Activated B cell treated with CpG ODN at 0.5 μM for 24 hours (primary cell): ENCODE measurements at regions not wholly inside any gene's neighbourhood (a gene's known extent, or its start where the extent isn't known, plus 50 kb on each side); places are given as distances from the start of the nearest gene placed in this dataset.

Experiments
- ATAC-seq: fragments of 200-7000 bp; cut with Tn5 transposase; one replicate; pipeline ENCODE4 v1.10.0; 2021; ENCODE audit warnings: low read depth, mild to moderate bottlenecking, moderate library complexity
- CTCF ChIA-PET: fragments of 350-600 bp; sonication (Branson Sonifier 250); formaldehyde crosslinking; loops from one replicate; lab custom pipeline; 2021; ENCODE audit warnings: antibody characterized with exemption; lab: Charles Lee
- POLR2A ChIA-PET: fragments of 350-600 bp; sonication (Branson Sonifier 250); formaldehyde crosslinking; loops from one replicate; lab custom pipeline; 2021; ENCODE audit warnings: antibody characterized with exemption; lab: Charles Lee
- DNase-seq: peaks from one replicate; pipeline ENCODE4 v3.0.0; 2022
- H3K27ac Mint-ChIP-seq: one replicate; pipeline ENCODE4 v1.8.0; 2020; ENCODE audit warnings: mixed read lengths
- H3K27me3 Mint-ChIP-seq: one replicate; pipeline ENCODE4 v1.8.0; 2021; ENCODE audit warnings: mixed read lengths
- H3K36me3 Mint-ChIP-seq: one replicate; pipeline ENCODE4 v1.8.0; 2021; ENCODE audit warnings: low read depth, mixed read lengths
- H3K4me1 Mint-ChIP-seq: one replicate; pipeline ENCODE4 v1.8.0; 2021; ENCODE audit warnings: mixed read lengths
- H3K4me3 Mint-ChIP-seq: one replicate; pipeline ENCODE4 v1.8.0; 2020; ENCODE audit warnings: mild to moderate bottlenecking, mixed read lengths
- H3K9me3 Mint-ChIP-seq: one replicate; pipeline ENCODE4 v1.8.0; 2020; ENCODE audit warnings: mixed read lengths
- intact Hi-C: fragments of 100-400 bp; cut with micrococcal nuclease; formaldehyde crosslinking; loops from one replicate; pipeline ENCODE4 v1.15.1; 2024
- TF ChIP-seq, protein P1 (sequence below): fragments of 200-600 bp; IDR thresholded peaks from one replicate; pipeline ENCODE4 v1.8.0; 2022; ENCODE audit warnings: antibody characterized with exemption, mild to moderate bottlenecking

DNA sequence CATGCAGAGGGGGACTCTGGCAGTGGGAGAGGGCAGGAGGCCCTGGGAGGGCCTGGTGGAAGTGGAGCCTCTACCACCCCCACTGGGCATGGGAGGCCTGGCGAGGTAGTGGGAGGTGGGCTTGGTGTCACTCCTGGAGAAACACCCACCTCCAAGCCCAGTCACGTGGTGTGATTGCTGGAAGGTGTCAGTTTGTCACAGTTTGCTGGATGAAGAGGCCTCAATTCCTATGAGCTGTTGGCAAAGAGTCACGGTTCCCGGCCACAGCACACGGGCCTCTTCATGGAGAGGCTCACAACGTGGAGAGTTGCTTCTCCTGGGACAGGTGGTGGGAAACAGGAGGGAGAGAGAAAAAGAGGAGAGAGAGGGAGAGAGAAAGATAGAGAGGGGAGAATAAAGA lies 684.1 kb upstream of the ARGLU1 start:
- peaks cover 2% of the 10 kb centered on the region for H3K9me3 Mint-ChIP-seq
- ATAC-seq (no peak), DNase-seq (no peak)
- H3K4me1 Mint-ChIP-seq: no peaks in the 10 kb centered on the region
- intact Hi-C loops: no loop called here
- POLR2A ChIA-PET: no interaction called here
- no peak overlapping the region for H3K27ac Mint-ChIP-seq
- H3K36me3 Mint-ChIP-seq: no peaks in the 10 kb centered on the region
- CTCF ChIA-PET: no interaction called here
- no peaks in the 10 kb centered on the region for H3K27me3 Mint-ChIP-seq
- H3K4me3 Mint-ChIP-seq: no peak overlapping the region
- TF ChIP-seq, protein P1, sequence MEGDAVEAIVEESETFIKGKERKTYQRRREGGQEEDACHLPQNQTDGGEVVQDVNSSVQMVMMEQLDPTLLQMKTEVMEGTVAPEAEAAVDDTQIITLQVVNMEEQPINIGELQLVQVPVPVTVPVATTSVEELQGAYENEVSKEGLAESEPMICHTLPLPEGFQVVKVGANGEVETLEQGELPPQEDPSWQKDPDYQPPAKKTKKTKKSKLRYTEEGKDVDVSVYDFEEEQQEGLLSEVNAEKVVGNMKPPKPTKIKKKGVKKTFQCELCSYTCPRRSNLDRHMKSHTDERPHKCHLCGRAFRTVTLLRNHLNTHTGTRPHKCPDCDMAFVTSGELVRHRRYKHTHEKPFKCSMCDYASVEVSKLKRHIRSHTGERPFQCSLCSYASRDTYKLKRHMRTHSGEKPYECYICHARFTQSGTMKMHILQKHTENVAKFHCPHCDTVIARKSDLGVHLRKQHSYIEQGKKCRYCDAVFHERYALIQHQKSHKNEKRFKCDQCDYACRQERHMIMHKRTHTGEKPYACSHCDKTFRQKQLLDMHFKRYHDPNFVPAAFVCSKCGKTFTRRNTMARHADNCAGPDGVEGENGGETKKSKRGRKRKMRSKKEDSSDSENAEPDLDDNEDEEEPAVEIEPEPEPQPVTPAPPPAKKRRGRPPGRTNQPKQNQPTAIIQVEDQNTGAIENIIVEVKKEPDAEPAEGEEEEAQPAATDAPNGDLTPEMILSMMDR: no peak

DNA sequence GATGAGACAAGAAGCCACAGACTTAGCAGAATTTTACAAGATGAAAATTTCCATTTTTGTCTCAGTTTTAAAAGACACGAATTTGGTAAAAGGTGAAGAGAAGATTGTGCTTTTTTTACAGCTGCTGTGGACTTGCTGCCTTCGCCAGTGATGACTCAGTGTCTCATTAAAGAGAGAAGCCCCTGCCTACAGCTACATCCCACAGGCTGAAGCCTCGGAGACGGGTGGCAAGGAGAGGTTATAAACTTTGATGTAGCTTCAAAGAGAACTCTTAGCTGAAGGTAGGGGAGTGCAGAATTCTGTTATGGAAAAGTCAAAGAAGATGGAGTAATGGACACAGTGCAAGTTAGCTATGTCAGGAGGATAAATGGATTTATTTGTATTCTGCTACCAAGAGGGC lies 683.4 kb upstream of the ARGLU1 start:
- peaks cover 2% of the 10 kb centered on the region for H3K9me3 Mint-ChIP-seq
- H3K27ac Mint-ChIP-seq: no peak overlapping the region
- TF ChIP-seq, protein P1: no peak
- H3K4me1 Mint-ChIP-seq: no peaks in the 10 kb centered on the region
- H3K4me3 Mint-ChIP-seq: no peak overlapping the region
- ATAC-seq (no peak), DNase-seq (no peak)
- intact Hi-C loops: no loop called here
- H3K27me3 Mint-ChIP-seq: no peaks in the 10 kb centered on the region
- H3K36me3 Mint-ChIP-seq: no peaks in the 10 kb centered on the region
- CTCF ChIA-PET: no interaction called here
- POLR2A ChIA-PET: no interaction called here

DNA sequence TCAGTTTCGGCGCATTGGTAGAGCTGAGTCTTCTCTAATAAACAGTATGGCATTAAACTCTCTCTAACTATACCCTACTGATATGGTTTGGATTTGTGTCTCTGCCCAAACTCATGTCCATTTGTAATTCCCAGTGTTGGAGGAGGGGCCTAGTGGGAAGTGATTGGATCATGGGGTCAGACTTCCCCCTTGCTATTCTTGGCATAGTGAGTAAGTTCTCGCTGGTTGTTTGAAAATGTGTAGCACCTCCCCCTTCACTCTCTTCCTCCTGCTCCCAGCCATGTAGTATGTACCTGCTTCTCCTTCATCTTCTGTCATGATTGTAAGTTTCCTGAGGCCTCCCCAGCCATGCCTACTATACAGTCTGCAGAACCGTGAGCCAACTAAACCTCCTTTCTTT lies 682.7 kb upstream of the ARGLU1 start:
- CTCF ChIA-PET: no interaction called here
- Mint-ChIP-seq H3K36me3 (no peaks in the 10 kb centered on the region), H3K9me3 (no peaks in the 10 kb centered on the region), H3K4me3 (no peak overlapping the region), H3K27me3 (no peaks in the 10 kb centered on the region), H3K4me1 (no peaks in the 10 kb centered on the region), H3K27ac (no peak overlapping the region)
- intact Hi-C loops: no loop called here
- no peak for DNase-seq
- TF ChIP-seq, protein P1: no peak
- no peak for ATAC-seq
- POLR2A ChIA-PET: no interaction called here

DNA sequence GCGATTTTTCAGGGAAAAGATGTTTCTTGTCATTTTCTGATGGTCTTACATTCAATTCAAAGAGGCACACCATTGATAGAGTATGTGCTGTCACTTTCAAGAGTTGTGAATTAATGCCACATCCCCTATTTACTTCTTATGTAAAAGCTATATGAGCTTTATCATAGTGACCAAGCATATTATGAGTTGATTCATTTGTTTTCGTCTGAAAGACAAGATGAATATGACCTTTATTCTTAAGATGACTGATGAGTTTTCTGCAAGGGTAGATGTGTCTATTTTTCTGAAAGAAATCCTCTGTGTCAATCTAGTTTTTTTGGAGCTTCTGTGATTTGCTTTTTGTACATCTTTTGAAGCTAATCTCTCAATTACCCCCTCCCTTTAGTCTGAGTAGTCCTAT lies 676.3 kb upstream of the ARGLU1 start:
- DNase-seq: no peak
- no peak overlapping the region for H3K27ac Mint-ChIP-seq
- TF ChIP-seq, protein P1: no peak
- H3K9me3 Mint-ChIP-seq: no peaks in the 10 kb centered on the region
- H3K36me3 Mint-ChIP-seq: no peaks in the 10 kb centered on the region
- no peak overlapping the region for H3K4me3 Mint-ChIP-seq
- H3K27me3 Mint-ChIP-seq: no peaks in the 10 kb centered on the region
- ChIA-PET POLR2A (no interaction called here), CTCF (interaction anchor here (1.1 kb wide), 1 partner anchor 10 kb away, joined by 3 read pairs; no protein-coding TSS in a partner anchor)
- intact Hi-C loops: no loop called here
- H3K4me1 Mint-ChIP-seq: no peaks in the 10 kb centered on the region
- ATAC-seq: no peak

DNA sequence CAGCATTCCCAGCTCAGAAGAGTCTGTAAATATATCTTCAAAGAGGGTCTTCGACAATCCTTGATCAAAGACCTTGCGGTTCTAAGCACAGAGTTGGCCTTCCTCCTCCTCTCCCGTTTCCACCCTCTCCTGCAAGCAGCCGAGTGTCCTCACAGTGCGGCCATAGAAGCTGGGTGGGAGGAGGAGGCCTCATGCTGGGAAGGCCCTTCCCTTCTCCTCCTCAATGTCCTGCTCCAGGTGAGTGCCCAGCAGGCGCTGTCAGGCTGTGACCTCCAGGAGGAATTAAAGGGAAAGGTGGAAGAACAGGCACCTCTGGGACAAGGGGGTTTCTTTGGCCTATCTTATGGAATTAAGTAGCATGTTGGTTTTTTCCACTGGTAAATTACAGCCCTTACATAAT lies 674.2 kb upstream of the ARGLU1 start:
- Mint-ChIP-seq H3K9me3 (no peaks in the 10 kb centered on the region), H3K4me1 (no peaks in the 10 kb centered on the region), H3K27me3 (no peaks in the 10 kb centered on the region), H3K27ac (no peak overlapping the region), H3K36me3 (no peaks in the 10 kb centered on the region), H3K4me3 (no peak overlapping the region)
- ChIA-PET CTCF (no interaction called here), POLR2A (no interaction called here)
- ATAC-seq (no peak), DNase-seq (no peak)
- TF ChIP-seq, protein P1: no peak
- intact Hi-C loops: no loop called here
